ENCODE measurements at regions not wholly inside any gene's neighbourhood (a gene's known extent, or its start where the extent isn't known, plus 50 kb on each side); places are given as distances from the start of the nearest gene placed in this dataset.

GRCh38 chr12:68505970-68506369 is 104.7 kb upstream of the RAP1B start:
- no peak for DNase-seq (ENCODE audit: low read depth)

GRCh38 chr12:68506619-68507018 is 104.1 kb upstream of the RAP1B start:
- DNase-seq (ENCODE audit: low read depth) = peak; percentile 63

GRCh38 chr12:68507657-68508056 is 103.0 kb upstream of the RAP1B start:
- no peak for DNase-seq (ENCODE audit: low read depth)

- DNase-seq (ENCODE audit: low read depth) = no peak
These were observed 102.1 kb upstream of the RAP1B start for GRCh38 chr12:68508576-68508975.

GRCh38 chr12:68509242-68509641 is 101.5 kb upstream of the RAP1B start:
- no peak for DNase-seq (ENCODE audit: low read depth)

- no peak for DNase-seq (ENCODE audit: low read depth)
These were observed 100.3 kb upstream of the RAP1B start for GRCh38 chr12:68510397-68510796.

GRCh38 chr12:68514807-68515411 is 95.8 kb upstream of the RAP1B start:
- DNase-seq (ENCODE audit: low read depth) = no peak

GRCh38 chr12:68515793-68516192 is 94.9 kb upstream of the RAP1B start:
- DNase-seq (ENCODE audit: low read depth) = no peak

- peak; percentile 88 for DNase-seq (ENCODE audit: low read depth)
These were observed 89.3 kb upstream of the RAP1B start for GRCh38 chr12:68521321-68521839.

GRCh38 chr12:68521848-68522502 is 88.7 kb upstream of the RAP1B start:
- DNase-seq (ENCODE audit: low read depth) = no peak

GRCh38 chr12:68529466-68529865 is 81.2 kb upstream of the RAP1B start:
- no peak for DNase-seq (ENCODE audit: low read depth)

- DNase-seq (ENCODE audit: low read depth) = no peak
These were observed 80.8 kb upstream of the RAP1B start for GRCh38 chr12:68529869-68530268.

GRCh38 chr12:68530299-68530698 is 80.4 kb upstream of the RAP1B start:
- no peak for DNase-seq (ENCODE audit: low read depth)

GRCh38 chr12:68530965-68531364 is 79.7 kb upstream of the RAP1B start:
- no peak for DNase-seq (ENCODE audit: low read depth)

- DNase-seq (ENCODE audit: low read depth) = no peak
These were observed 78.4 kb upstream of the RAP1B start for GRCh38 chr12:68532204-68532886.

GRCh38 chr12:68532887-68533248 is 77.8 kb upstream of the RAP1B start:
- DNase-seq (ENCODE audit: low read depth) = no peak

- DNase-seq (ENCODE audit: low read depth) = no peak
These were observed 76.6 kb upstream of the RAP1B start for GRCh38 chr12:68534108-68534507.

- no peak for DNase-seq (ENCODE audit: low read depth)
These were observed 73.7 kb upstream of the RAP1B start for GRCh38 chr12:68536885-68537485.

- DNase-seq (ENCODE audit: low read depth) = no peak
These were observed 73.1 kb upstream of the RAP1B start for GRCh38 chr12:68537571-68537970.

- peak; percentile 15 for DNase-seq (ENCODE audit: low read depth)
These were observed 71.7 kb upstream of the RAP1B start for GRCh38 chr12:68538726-68539614.

GRCh38 chr12:68539615-68539952 is 71.1 kb upstream of the RAP1B start:
- DNase-seq (ENCODE audit: low read depth) = no peak
